A549 (cell line): ENCODE measurements at regions not wholly inside any gene's neighbourhood (a gene's known extent, or its start where the extent isn't known, plus 50 kb on each side); places are given as distances from the start of the nearest gene placed in this dataset.
"Not testable (repeated sequence)": the region's sequence is repeated elsewhere in the genome, so short reads cannot be mapped to it uniquely, and the experiment has no call there.

Experiments
- BHLHE40 ChIP-seq: IDR thresholded peaks from 2 replicates; pipeline ENCODE4 v1.6.1; 2012; ENCODE audit warnings: low read depth, low read length, inconsistent platforms
- JUNB ChIP-seq: fragments of >200 bp; sonication (Bioruptor Twin); formaldehyde crosslinking; IDR thresholded peaks from 2 replicates; pipeline ENCODE4 v1.6.1; 2016
- POLR2AphosphoS2 ChIP-seq: conservative IDR thresholded peaks from 2 replicates; pipeline ENCODE4 v1.6.1; 2012; ENCODE audit warnings: low read length, improper control_type of control experiment, inconsistent platforms
- TF ChIP-seq, protein P1 (sequence below): fragments of >200 bp; sonication (Bioruptor Twin); formaldehyde crosslinking; IDR thresholded peaks from 3 replicates; pipeline ENCODE4 v1.5.1; 2016
- TF ChIP-seq, protein P2 (sequence below): fragments of 450-650 bp; IDR thresholded peaks from 2 replicates; pipeline ENCODE4 v1.6.1; 2014; ENCODE audit warnings: antibody characterized with exemption
- TF ChIP-seq, protein P3 (sequence below): fragments of 250-450 bp; sonication (Bioruptor Pico); IDR thresholded peaks from 2 replicates; pipeline ENCODE4 v1.5.0; 2020; ENCODE audit warnings: low read depth, mild to moderate bottlenecking, moderate library complexity
- TF ChIP-seq, protein P4 (sequence below): IDR thresholded peaks from 2 replicates; pipeline ENCODE4 v1.6.1; 2012
- TF ChIP-seq, protein P5 (sequence below): fragments of 200-600 bp; sonication (generic); IDR thresholded peaks from 2 replicates; pipeline ENCODE4 v1.6.1; 2016; ENCODE audit warnings: antibody characterized with exemption, mild to moderate bottlenecking, moderate library complexity

DNA sequence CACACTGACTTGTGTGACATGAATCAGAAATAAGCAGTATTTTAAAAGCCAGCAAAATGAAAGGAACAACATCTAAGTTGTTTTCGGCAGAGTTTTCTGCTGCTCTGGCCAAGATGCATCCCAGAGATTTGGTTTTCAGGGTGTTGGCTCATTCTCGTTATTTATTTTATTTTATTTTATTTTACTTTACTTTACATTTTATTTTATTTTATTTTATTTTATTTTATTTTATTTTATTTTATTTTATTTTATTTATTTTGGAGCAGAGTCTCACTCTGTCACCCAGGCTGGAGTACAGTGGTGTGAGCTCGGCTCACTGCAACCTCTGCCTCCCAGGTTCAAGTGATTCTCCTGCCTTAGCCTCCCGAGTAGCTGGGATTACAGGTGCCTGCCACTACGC lies 64.5 kb upstream of the CEP85L start:
- TF ChIP-seq, protein P1, sequence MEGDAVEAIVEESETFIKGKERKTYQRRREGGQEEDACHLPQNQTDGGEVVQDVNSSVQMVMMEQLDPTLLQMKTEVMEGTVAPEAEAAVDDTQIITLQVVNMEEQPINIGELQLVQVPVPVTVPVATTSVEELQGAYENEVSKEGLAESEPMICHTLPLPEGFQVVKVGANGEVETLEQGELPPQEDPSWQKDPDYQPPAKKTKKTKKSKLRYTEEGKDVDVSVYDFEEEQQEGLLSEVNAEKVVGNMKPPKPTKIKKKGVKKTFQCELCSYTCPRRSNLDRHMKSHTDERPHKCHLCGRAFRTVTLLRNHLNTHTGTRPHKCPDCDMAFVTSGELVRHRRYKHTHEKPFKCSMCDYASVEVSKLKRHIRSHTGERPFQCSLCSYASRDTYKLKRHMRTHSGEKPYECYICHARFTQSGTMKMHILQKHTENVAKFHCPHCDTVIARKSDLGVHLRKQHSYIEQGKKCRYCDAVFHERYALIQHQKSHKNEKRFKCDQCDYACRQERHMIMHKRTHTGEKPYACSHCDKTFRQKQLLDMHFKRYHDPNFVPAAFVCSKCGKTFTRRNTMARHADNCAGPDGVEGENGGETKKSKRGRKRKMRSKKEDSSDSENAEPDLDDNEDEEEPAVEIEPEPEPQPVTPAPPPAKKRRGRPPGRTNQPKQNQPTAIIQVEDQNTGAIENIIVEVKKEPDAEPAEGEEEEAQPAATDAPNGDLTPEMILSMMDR, result not testable (repeated sequence)
- not testable (repeated sequence) for TF ChIP-seq POLR2AphosphoS2, JUNB, BHLHE40
- TF ChIP-seq, protein P2, sequence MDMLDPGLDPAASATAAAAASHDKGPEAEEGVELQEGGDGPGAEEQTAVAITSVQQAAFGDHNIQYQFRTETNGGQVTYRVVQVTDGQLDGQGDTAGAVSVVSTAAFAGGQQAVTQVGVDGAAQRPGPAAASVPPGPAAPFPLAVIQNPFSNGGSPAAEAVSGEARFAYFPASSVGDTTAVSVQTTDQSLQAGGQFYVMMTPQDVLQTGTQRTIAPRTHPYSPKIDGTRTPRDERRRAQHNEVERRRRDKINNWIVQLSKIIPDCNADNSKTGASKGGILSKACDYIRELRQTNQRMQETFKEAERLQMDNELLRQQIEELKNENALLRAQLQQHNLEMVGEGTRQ, result not testable (repeated sequence)
- TF ChIP-seq, protein P3, sequence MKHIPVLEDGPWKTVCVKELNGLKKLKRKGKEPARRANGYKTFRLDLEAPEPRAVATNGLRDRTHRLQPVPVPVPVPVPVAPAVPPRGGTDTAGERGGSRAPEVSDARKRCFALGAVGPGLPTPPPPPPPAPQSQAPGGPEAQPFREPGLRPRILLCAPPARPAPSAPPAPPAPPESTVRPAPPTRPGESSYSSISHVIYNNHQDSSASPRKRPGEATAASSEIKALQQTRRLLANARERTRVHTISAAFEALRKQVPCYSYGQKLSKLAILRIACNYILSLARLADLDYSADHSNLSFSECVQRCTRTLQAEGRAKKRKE (CRISPR knock-in tag), result not testable (repeated sequence)
- TF ChIP-seq, protein P4, sequence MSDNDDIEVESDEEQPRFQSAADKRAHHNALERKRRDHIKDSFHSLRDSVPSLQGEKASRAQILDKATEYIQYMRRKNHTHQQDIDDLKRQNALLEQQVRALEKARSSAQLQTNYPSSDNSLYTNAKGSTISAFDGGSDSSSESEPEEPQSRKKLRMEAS, result not testable (repeated sequence)
- TF ChIP-seq, protein P5, sequence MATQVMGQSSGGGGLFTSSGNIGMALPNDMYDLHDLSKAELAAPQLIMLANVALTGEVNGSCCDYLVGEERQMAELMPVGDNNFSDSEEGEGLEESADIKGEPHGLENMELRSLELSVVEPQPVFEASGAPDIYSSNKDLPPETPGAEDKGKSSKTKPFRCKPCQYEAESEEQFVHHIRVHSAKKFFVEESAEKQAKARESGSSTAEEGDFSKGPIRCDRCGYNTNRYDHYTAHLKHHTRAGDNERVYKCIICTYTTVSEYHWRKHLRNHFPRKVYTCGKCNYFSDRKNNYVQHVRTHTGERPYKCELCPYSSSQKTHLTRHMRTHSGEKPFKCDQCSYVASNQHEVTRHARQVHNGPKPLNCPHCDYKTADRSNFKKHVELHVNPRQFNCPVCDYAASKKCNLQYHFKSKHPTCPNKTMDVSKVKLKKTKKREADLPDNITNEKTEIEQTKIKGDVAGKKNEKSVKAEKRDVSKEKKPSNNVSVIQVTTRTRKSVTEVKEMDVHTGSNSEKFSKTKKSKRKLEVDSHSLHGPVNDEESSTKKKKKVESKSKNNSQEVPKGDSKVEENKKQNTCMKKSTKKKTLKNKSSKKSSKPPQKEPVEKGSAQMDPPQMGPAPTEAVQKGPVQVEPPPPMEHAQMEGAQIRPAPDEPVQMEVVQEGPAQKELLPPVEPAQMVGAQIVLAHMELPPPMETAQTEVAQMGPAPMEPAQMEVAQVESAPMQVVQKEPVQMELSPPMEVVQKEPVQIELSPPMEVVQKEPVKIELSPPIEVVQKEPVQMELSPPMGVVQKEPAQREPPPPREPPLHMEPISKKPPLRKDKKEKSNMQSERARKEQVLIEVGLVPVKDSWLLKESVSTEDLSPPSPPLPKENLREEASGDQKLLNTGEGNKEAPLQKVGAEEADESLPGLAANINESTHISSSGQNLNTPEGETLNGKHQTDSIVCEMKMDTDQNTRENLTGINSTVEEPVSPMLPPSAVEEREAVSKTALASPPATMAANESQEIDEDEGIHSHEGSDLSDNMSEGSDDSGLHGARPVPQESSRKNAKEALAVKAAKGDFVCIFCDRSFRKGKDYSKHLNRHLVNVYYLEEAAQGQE, result not testable (repeated sequence)
